ENCODE measurements at regions not wholly inside any gene's neighbourhood (a gene's known extent, or its start where the extent isn't known, plus 50 kb on each side); places are given as distances from the start of the nearest gene placed in this dataset.

GRCh38 chr2:146226077-146226476, 1618.8 kb upstream of the ACVR2A start:
- CTCF ChIA-PET, result no interaction called here
- no peak for TF ChIP-seq CTCF (conservative IDR thresholded peaks at IDR 0.05; ENCODE audit: low read depth)
- DNase-seq (ENCODE audit: low spot score), result no peak
- POLR2A ChIA-PET (ENCODE audit: low non-redundant PET), result no interaction called here
- H3K27ac ChIP-seq, result no peak overlapping the region

- POLR2A ChIA-PET (ENCODE audit: low non-redundant PET), result no interaction called here
- CTCF ChIA-PET, result no interaction called here
- TF ChIP-seq CTCF (conservative IDR thresholded peaks at IDR 0.05; ENCODE audit: low read depth), result no peak
- H3K27ac ChIP-seq, result no peak overlapping the region
- DNase-seq (ENCODE audit: low spot score), result no peak
Measured at GRCh38 chr2:146221826-146222225, 1623.0 kb upstream of the ACVR2A start.

- H3K27ac ChIP-seq, result no peak overlapping the region
- POLR2A ChIA-PET (ENCODE audit: low non-redundant PET), result no interaction called here
- DNase-seq (ENCODE audit: low spot score), result no peak
- TF ChIP-seq CTCF (conservative IDR thresholded peaks at IDR 0.05; ENCODE audit: low read depth), result no peak
- CTCF ChIA-PET, result no interaction called here
Measured at GRCh38 chr2:146220957-146221356, 1623.9 kb upstream of the ACVR2A start.

GRCh38 chr2:146214394-146214929, 1630.4 kb upstream of the ACVR2A start:
- no peak for TF ChIP-seq CTCF (conservative IDR thresholded peaks at IDR 0.05; ENCODE audit: low read depth)
- ChIA-PET CTCF (no interaction called here), POLR2A (ENCODE audit: low non-redundant PET) (no interaction called here)
- no peak for DNase-seq (ENCODE audit: low spot score)
- no peak overlapping the region for H3K27ac ChIP-seq

- TF ChIP-seq CTCF (conservative IDR thresholded peaks at IDR 0.05; ENCODE audit: low read depth), result no peak
- ChIA-PET CTCF (no interaction called here), POLR2A (ENCODE audit: low non-redundant PET) (no interaction called here)
Measured at GRCh38 chr2:146213674-146214073, 1631.2 kb upstream of the ACVR2A start.

GRCh38 chr2:146212602-146213001, 1632.2 kb upstream of the ACVR2A start:
- ChIA-PET CTCF (interaction anchor here (0.7 kb wide), 1 partner anchor 73 kb away, joined by 3 read pairs; no protein-coding TSS in a partner anchor), POLR2A (ENCODE audit: low non-redundant PET) (no interaction called here)
- no peak for TF ChIP-seq CTCF (conservative IDR thresholded peaks at IDR 0.05; ENCODE audit: low read depth)
- no peak overlapping the region for H3K27ac ChIP-seq
- DNase-seq (ENCODE audit: low spot score), result no peak

More at GRCh38 chr2:146213674-146214073, 1631.2 kb upstream of the ACVR2A start:
- H3K27ac ChIP-seq, result no peak overlapping the region
- DNase-seq (ENCODE audit: low spot score), result no peak

GRCh38 chr2:146209842-146210275, 1635.0 kb upstream of the ACVR2A start:
- POLR2A ChIA-PET (ENCODE audit: low non-redundant PET), result no interaction called here
- no peak overlapping the region for H3K27ac ChIP-seq
- DNase-seq (ENCODE audit: low spot score), result no peak
- TF ChIP-seq CTCF (conservative IDR thresholded peaks at IDR 0.05; ENCODE audit: low read depth), result no peak
- CTCF ChIA-PET, result no interaction called here
